CD14-positive monocyte (primary cell): ENCODE measurements at regions not wholly inside any gene's neighbourhood (a gene's known extent, or its start where the extent isn't known, plus 50 kb on each side); places are given as distances from the start of the nearest gene placed in this dataset.
A peak's percentile ranks its signal among the peaks of the same experiment; 100 is the strongest.

ENCODE experiments used
- DNase-seq, 3 donors: peaks; one replicate each; pipeline ENCODE4 v3.0.0-alpha.2; 2011 to 2022
- H2AFZ ChIP-seq: 2 replicates; pipeline ENCODE4 v1.6.0; 2012; ENCODE audit warnings: mild to moderate bottlenecking, low read depth, low read length, inconsistent platforms; ENCODE audit not compliant: insufficient read depth, poor library complexity, severe bottlenecking
- H3K27ac ChIP-seq, 2 donors: 1 replicate in 1 of 2; 2 replicates in 1 of 2; pipeline ENCODE4 v1.5.1; 2012 to 2013; ENCODE audit warnings: low read length in 2 of 2, control low read depth in 1 of 2, inconsistent platforms in 1 of 2, low read depth in 1 of 2, mild to moderate bottlenecking in 1 of 2
- H3K27me3 ChIP-seq, 2 donors: one replicate each; pipeline versions ENCODE4 v1.6.0 to v1.6.1; 2011 to 2013; ENCODE audit warnings: low read length in 2 of 2; ENCODE audit not compliant: control insufficient read depth in 2 of 2, insufficient read depth in 2 of 2
- H3K36me3 ChIP-seq, 2 donors: replicated peaks in 1 of 2; 1 replicate in 1 of 2; 2 replicates in 1 of 2; pipeline versions ENCODE4 v1.5.1 to v1.6.1; 2012 to 2013; ENCODE audit warnings: low read length in 2 of 2, control low read depth in 1 of 2, inconsistent platforms in 1 of 2, mild to moderate bottlenecking in 1 of 2; ENCODE audit not compliant: insufficient read depth in 2 of 2, control insufficient read depth in 1 of 2
- H3K4me1 ChIP-seq, 2 donors: 1 replicate in 1 of 2; 2 replicates in 1 of 2; pipeline versions ENCODE4 v1.5.1 to v1.6.1; 2012 to 2013; ENCODE audit warnings: low read length in 2 of 2, control low read depth in 1 of 2, inconsistent platforms in 1 of 2, mild to moderate bottlenecking in 1 of 2, moderate library complexity in 1 of 2; ENCODE audit not compliant: insufficient read depth in 2 of 2, control insufficient read depth in 1 of 2
- H3K4me2 ChIP-seq: replicated peaks from 2 replicates; pipeline ENCODE3; 2012; ENCODE audit warnings: low read length, moderate library complexity, mild to moderate bottlenecking; ENCODE audit not compliant: poor library complexity, severe bottlenecking; ENCODE audit errors: extremely low read depth
- H3K4me3 ChIP-seq, 3 experiments: fragments of 200-600 bp in 1 of 3; sonication (generic) in 1 of 3; replicated peaks in 1 of 3; 1 replicate in 2 of 3; 2 replicates in 1 of 3; pipeline ENCODE4 v1.5.1; 2011 to 2013; ENCODE audit warnings: low read length in 3 of 3, mild to moderate bottlenecking in 3 of 3, control low read depth in 2 of 3, low read depth in 2 of 3, inconsistent platforms in 1 of 3, moderate library complexity in 1 of 3
- H3K79me2 ChIP-seq: 2 replicates; pipeline ENCODE4 v1.6.0; 2012; ENCODE audit warnings: mild to moderate bottlenecking, control low read depth, inconsistent platforms, low read length, moderate library complexity; ENCODE audit not compliant: insufficient read depth
- H3K9ac ChIP-seq: 2 replicates; pipeline ENCODE4 v1.6.0; 2017; ENCODE audit warnings: low read length, mild to moderate bottlenecking; ENCODE audit not compliant: insufficient read depth, poor library complexity, severe bottlenecking
- H3K9me3 ChIP-seq, 2 donors: replicated peaks in 1 of 2; 1 replicate in 1 of 2; 2 replicates in 1 of 2; pipeline versions ENCODE4 v1.5.1 to v1.6.1; 2012 to 2013; ENCODE audit warnings: low read length in 2 of 2, control low read depth in 1 of 2; ENCODE audit not compliant: control insufficient read depth in 1 of 2, insufficient read depth in 1 of 2
- H4K20me1 ChIP-seq: 2 replicates; pipeline ENCODE4 v1.6.0; 2012; ENCODE audit warnings: mild to moderate bottlenecking, low read length, control low read depth, moderate library complexity; ENCODE audit not compliant: insufficient read depth
- H3K27ac Mint-ChIP-seq, 7 donors: one replicate each; pipeline ENCODE4 v1.8.0; 2020; ENCODE audit warnings: mild to moderate bottlenecking in 7 of 7, mixed read lengths in 7 of 7, moderate library complexity in 6 of 7, inconsistent platforms in 2 of 7
- H3K27me3 Mint-ChIP-seq, 3 donors: one replicate each; pipeline ENCODE4 v1.8.0; 2021 to 2022; ENCODE audit warnings: low read depth in 3 of 3, mild to moderate bottlenecking in 3 of 3, mixed read lengths in 3 of 3, moderate library complexity in 3 of 3, inconsistent platforms in 1 of 3
- H3K36me3 Mint-ChIP-seq, 2 donors: one replicate each; pipeline ENCODE4 v1.8.0; 2020; ENCODE audit warnings: mixed read lengths in 2 of 2, inconsistent platforms in 1 of 2, mild to moderate bottlenecking in 1 of 2
- H3K4me1 Mint-ChIP-seq: one replicate; pipeline ENCODE4 v1.8.0; 2020; ENCODE audit warnings: mild to moderate bottlenecking, mixed read lengths
- H3K4me3 Mint-ChIP-seq, 2 donors: one replicate each; pipeline ENCODE4 v1.8.0; 2020; ENCODE audit warnings: mild to moderate bottlenecking in 2 of 2, mixed read lengths in 2 of 2, moderate library complexity in 1 of 2
- H3K9me3 Mint-ChIP-seq, 7 donors: one replicate each; pipeline ENCODE4 v1.8.0; 2020 to 2022; ENCODE audit warnings: mixed read lengths in 7 of 7, mild to moderate bottlenecking in 6 of 7, moderate library complexity in 6 of 7, inconsistent platforms in 2 of 7
- WGBS: methylation state at CpG from one replicate; pipeline ENCODE4 v1.1.5; 2013; ENCODE audit warnings: missing lambda C conversion rate; ENCODE audit not compliant: insufficient coverage; 5-methylcytosine and 5-hydroxymethylcytosine counted together
- intact Hi-C, 2 donors: fragments of 100-400 bp; cut with micrococcal nuclease; formaldehyde crosslinking; loops; one replicate each; pipeline versions ENCODE4 v1.15.0 to v1.15.1; 2023
- TF ChIP-seq, protein P1 (sequence below): fragments of 200-600 bp; IDR thresholded peaks from one replicate; pipeline ENCODE4 v1.8.0; 2022; ENCODE audit warnings: antibody characterized with exemption, mild to moderate bottlenecking

GRCh38 chr5:17339841-17340240 lies 122.4 kb downstream of the BASP1 start:
- Mint-ChIP-seq H3K27me3 (peaks cover 0 to 3% (median 0%) of the 10 kb centered on the region in 3 donors), H3K27ac (peak overlapping the region in 1 of 7 donors; percentile 23), H3K36me3 (no peaks in the 10 kb centered on the region), H3K4me3 (no peak overlapping the region), H3K9me3 (peaks cover 7 to 20% (median 15%) of the 10 kb centered on the region in 7 donors), H3K4me1 (peaks cover 7% of the 10 kb centered on the region)
- Histone ChIP-seq H2AFZ (no peak overlapping the region), H3K9me3 (peaks cover 8 to 21% of the 10 kb centered on the region in 2 donors), H3K36me3 (no peaks in the 10 kb centered on the region), H3K4me3 (no peak overlapping the region), H4K20me1 (no peaks in the 10 kb centered on the region), H3K27me3 (no peaks in the 10 kb centered on the region), H3K9ac (no peak overlapping the region), H3K4me2 (no peak overlapping the region), H3K4me1 (no peaks in the 10 kb centered on the region), H3K27ac (no peak overlapping the region), H3K79me2 (no peaks in the 10 kb centered on the region)
- no peak for DNase-seq
- intact Hi-C loops, result loop anchor here in 1 of 2 donors (10.0 kb wide), 1 partner anchor 115 kb away; no protein-coding TSS in a partner anchor
- TF ChIP-seq, protein P1, sequence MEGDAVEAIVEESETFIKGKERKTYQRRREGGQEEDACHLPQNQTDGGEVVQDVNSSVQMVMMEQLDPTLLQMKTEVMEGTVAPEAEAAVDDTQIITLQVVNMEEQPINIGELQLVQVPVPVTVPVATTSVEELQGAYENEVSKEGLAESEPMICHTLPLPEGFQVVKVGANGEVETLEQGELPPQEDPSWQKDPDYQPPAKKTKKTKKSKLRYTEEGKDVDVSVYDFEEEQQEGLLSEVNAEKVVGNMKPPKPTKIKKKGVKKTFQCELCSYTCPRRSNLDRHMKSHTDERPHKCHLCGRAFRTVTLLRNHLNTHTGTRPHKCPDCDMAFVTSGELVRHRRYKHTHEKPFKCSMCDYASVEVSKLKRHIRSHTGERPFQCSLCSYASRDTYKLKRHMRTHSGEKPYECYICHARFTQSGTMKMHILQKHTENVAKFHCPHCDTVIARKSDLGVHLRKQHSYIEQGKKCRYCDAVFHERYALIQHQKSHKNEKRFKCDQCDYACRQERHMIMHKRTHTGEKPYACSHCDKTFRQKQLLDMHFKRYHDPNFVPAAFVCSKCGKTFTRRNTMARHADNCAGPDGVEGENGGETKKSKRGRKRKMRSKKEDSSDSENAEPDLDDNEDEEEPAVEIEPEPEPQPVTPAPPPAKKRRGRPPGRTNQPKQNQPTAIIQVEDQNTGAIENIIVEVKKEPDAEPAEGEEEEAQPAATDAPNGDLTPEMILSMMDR, result no peak
- 100% methylated on average over 1 of the region's 1 CpG for WGBS

GRCh38 chr5:17340379-17340778 lies 122.9 kb downstream of the BASP1 start:
- H2AFZ ChIP-seq, result no peak overlapping the region
- TF ChIP-seq, protein P1, result no peak
- no peak overlapping the region for H3K4me2 ChIP-seq
- Mint-ChIP-seq H3K4me1 (peaks cover 7% of the 10 kb centered on the region), H3K4me3 (no peak overlapping the region), H3K9me3 (peaks cover 7 to 20% (median 15%) of the 10 kb centered on the region in 7 donors), H3K27me3 (peaks cover 0 to 3% (median 0%) of the 10 kb centered on the region in 3 donors), H3K27ac (no peak overlapping the region), H3K36me3 (no peaks in the 10 kb centered on the region)
- no peak overlapping the region for H3K4me3 ChIP-seq
- H3K79me2 ChIP-seq, result no peaks in the 10 kb centered on the region
- intact Hi-C loops, result loop anchor here in 1 of 2 donors (10.0 kb wide), 1 partner anchor 116 kb away; no protein-coding TSS in a partner anchor
- WGBS, result no CpG with 5 or more reads among the region's 2 CpGs
- DNase-seq, result peak in 1 of 3 donors; percentile 14
- H4K20me1 ChIP-seq, result no peaks in the 10 kb centered on the region
- no peaks in the 10 kb centered on the region for H3K4me1 ChIP-seq
- H3K9ac ChIP-seq, result no peak overlapping the region
- H3K9me3 ChIP-seq, result peaks cover 8 to 21% of the 10 kb centered on the region in 2 donors
- no peaks in the 10 kb centered on the region for H3K36me3 ChIP-seq
- no peak overlapping the region for H3K27ac ChIP-seq
- H3K27me3 ChIP-seq, result no peaks in the 10 kb centered on the region
